Ramos (cell line): ENCODE measurements at regions not wholly inside any gene's neighbourhood (a gene's known extent, or its start where the extent isn't known, plus 50 kb on each side); places are given as distances from the start of the nearest gene placed in this dataset.

ENCODE experiments used
- in situ Hi-C: fragments of 300-500 bp; cut with MboI; formaldehyde crosslinking; loops from one replicate; pipeline ENCODE4 v1.14.3; 2022; ENCODE audit warnings: low sequenced_read_pairs; ENCODE audit not compliant: unreplicated experiment

- in situ Hi-C loops, result no loop called here
Measured at GRCh38 chr3:164196477-164196876, 881.8 kb downstream of the SI start.

- in situ Hi-C loops, result no loop called here
Measured at GRCh38 chr3:164194842-164195241, 883.5 kb downstream of the SI start.

- in situ Hi-C loops, result no loop called here
Measured at GRCh38 chr3:164192974-164193373, 885.3 kb downstream of the SI start.

- in situ Hi-C loops, result no loop called here
Measured at GRCh38 chr3:164190566-164190965, 887.7 kb downstream of the SI start.

DNA sequence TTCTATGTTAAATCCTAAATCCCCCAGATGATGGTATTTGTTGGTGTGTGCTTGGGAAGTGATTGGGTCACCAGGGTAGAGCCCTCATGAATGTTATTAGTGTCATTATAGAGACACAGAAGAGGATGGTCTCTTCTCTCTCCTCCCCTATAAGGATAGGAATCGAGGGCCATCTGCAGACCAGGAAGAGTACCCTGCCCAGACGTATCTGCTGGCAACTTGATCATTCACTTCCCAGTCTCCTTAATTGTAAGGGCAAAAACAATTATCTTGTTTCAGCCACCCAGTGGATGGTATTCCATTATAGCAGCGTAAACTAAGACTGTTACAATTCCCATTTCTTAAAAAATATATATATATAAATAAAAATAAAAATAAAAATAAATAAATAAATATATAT is 892.2 kb downstream of the SI start:
- in situ Hi-C loops, result no loop called here

- in situ Hi-C loops, result no loop called here
Measured at GRCh38 chr3:164179110-164179774, 899.1 kb downstream of the SI start.

- in situ Hi-C loops, result no loop called here
Measured at GRCh38 chr3:164174059-164174458, 904.2 kb downstream of the SI start.

DNA sequence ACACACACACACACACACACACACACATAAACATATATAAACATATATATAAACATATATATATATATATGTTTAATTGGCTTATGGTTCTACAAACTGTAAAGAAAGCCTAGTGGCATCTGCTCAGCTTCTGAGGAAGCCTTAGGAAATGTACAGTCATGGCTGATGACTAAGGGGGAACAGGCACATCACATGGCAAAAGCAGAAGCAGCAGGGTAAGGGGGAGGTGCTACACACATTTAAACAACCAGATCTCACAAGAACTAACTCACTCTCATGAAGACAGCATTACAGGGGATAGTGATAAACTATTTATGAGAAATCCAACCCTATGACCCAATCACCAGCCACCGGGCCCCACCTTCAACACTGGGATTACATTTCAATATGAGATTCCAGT is 922.9 kb downstream of the SI start:
- in situ Hi-C loops, result no loop called here

GRCh38 chr3:164144824-164145223 is 933.5 kb downstream of the SI start:
- in situ Hi-C loops, result no loop called here

GRCh38 chr3:164132878-164133277 is 945.4 kb downstream of the SI start:
- in situ Hi-C loops, result no loop called here

DNA sequence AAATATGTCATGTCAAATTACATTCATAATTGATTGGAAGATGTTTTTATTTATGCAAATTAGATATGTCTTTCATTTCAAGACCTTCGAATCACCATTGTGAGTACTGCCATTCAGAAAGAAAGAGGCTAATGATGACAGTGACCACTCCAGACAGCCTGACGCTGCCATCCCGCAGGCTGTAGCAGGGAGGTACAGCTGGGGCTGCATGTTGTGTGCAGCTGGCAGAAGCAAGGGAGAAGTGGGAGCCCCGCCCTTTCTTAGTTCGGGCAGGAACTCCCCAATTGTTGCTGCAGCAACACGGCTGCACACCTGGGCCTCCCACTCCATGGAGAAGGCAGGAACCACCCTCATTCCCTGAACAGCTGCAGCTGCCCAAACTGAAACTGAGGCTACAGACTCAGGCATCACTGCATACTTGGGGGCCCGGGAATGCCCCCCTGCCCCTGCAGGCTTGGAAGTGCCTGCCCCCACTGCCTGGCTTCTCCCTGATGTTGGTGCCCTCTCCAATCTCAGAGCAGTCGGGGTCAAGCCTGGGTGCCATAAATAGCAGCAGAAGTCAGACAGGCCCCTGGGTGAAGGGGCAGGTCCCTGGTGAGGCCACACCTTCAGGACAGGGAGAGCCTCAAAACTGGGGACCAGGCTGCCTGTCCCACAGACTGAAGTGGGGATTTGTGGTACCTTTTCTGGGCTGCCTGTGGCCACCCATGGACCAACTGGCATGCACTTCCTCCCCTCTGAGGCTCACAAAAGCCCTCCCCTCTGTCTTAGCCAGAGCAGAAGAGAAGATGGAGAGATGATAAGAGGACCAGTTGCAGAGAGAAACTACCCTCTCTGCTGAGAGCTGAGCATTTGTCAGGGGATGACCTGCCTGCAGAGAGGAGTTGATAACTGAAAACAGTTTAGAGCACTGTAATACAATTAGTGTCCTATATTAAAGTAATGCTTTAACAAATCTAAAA is 964.6 kb downstream of the SI start:
- in situ Hi-C loops, result no loop called here

DNA sequence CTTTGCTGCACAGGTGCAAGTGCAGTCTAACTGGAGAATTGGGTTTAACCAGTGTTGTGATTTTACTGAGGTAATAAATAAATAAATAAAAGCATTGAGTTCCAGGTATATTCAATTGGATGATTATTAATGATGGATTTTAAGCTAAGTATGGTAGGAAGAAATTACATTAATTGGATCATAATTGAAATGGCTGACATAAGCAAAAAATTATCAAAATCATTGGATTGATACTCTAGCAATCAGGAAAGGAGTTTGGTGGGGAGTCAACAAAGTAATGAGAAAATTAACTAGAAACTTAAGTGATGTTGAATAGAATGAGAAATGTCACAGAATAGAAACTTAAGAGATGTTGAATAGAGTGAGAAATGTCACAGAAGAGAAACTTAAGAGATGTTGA is 981.9 kb downstream of the SI start:
- in situ Hi-C loops, result no loop called here

- in situ Hi-C loops, result no loop called here
Measured at GRCh38 chr3:164095949-164096348, 982.3 kb downstream of the SI start.

GRCh38 chr3:164095279-164095678 is 983.0 kb downstream of the SI start:
- in situ Hi-C loops, result no loop called here

DNA sequence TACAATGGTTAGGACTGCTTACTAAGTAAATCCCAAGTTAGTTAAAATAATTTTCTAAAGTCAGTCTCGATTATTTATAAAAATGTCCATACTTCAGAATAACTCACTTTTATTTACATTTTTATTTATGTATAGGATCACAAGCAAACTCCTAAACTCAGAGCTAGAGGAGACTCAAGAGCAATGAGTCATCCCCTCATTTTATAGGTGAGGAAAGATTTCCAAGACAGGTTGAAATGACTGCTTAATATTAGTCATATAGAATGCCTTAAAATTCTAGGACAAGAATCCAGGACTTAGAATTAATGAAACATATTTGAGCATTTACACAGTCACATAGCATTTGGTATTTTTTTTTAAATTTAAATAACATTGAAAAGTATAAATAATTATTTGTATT is 983.8 kb downstream of the SI start:
- in situ Hi-C loops, result no loop called here

GRCh38 chr3:164080208-164080607 is 998.1 kb downstream of the SI start:
- in situ Hi-C loops, result no loop called here

GRCh38 chr3:164064298-164064697 is 1014.0 kb downstream of the SI start:
- in situ Hi-C loops, result no loop called here

GRCh38 chr3:164060923-164061322 is 1017.4 kb downstream of the SI start:
- in situ Hi-C loops, result no loop called here

GRCh38 chr3:164049847-164050246 is 1028.4 kb downstream of the SI start:
- in situ Hi-C loops, result no loop called here

DNA sequence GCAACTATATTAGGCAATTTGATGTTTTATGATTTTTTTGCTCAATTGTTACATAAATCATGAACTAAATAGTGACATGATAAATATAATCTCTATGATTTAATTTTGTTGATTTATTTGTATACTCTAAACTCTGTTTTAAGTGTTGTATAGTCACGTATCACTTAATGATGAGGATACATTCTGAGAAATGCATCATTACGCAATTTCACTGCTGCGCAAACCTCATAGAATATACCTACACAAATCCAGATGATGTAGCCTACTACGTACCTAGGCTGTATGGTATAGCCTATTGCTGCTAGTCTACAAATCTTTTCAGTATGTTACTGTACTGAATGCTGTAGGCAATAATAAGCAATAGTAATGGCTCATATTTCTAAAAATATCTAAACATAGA is 1029.8 kb downstream of the SI start:
- in situ Hi-C loops, result no loop called here

- in situ Hi-C loops, result no loop called here
Measured at GRCh38 chr3:164040991-164041390, 1037.3 kb downstream of the SI start.

DNA sequence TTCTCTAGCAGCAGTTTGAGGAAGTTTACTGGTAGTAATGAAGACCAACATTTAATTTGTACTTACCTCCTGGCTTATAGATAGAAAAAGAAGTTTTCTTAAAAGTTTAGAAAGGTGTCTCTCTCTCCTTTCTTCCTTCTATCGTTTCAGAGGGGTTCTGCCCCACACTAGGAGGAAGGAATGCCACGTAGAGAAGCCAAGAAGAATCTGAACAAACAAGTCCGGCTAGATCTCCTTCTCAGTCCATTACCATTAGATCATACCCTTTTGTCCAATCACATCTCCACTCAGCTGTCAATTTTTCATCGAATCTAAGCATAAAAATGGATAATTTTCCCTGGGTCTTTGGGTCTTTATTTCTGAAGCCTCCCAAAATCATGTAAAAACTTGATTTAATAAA is 1048.1 kb downstream of the SI start:
- in situ Hi-C loops, result no loop called here
